CD4-positive, alpha-beta memory T cell (primary cell): ENCODE measurements at regions not wholly inside any gene's neighbourhood (a gene's known extent, or its start where the extent isn't known, plus 50 kb on each side); places are given as distances from the start of the nearest gene placed in this dataset.
"Not testable (repeated sequence)": the region's sequence is repeated elsewhere in the genome, so short reads cannot be mapped to it uniquely, and the experiment has no call there.

Experiments used
- CTCF ChIA-PET: fragments of 350-600 bp; sonication (Branson Sonifier 250); formaldehyde crosslinking; loops from one replicate; lab custom pipeline; 2021; ENCODE audit warnings: inconsistent platforms; ENCODE audit not compliant: partially characterized antibody; lab: Charles Lee
- POLR2A ChIA-PET: fragments of 350-600 bp; sonication (Branson Sonifier 250); formaldehyde crosslinking; loops from one replicate; lab custom pipeline; 2021; ENCODE audit not compliant: partially characterized antibody; lab: Charles Lee
- DNase-seq, 5 donors: peaks; one replicate each; pipeline versions ENCODE4 v3.0.0 to v3.0.0-alpha.2; 2020 to 2022; ENCODE audit warnings: mixed read lengths in 1 of 5
- H3K27ac ChIP-seq: one replicate; pipeline ENCODE4 v1.7.0; 2013; ENCODE audit warnings: low read depth, low read length
- H3K27me3 ChIP-seq: 2 replicates; pipeline ENCODE4 v1.7.0; 2013; ENCODE audit warnings: mild to moderate bottlenecking, low read length, moderate library complexity; ENCODE audit not compliant: insufficient read depth
- H3K36me3 ChIP-seq: 2 replicates; pipeline ENCODE4 v1.7.0; 2013; ENCODE audit warnings: mild to moderate bottlenecking, low read length, moderate library complexity; ENCODE audit not compliant: insufficient read depth
- H3K4me1 ChIP-seq: 2 replicates; pipeline ENCODE4 v1.7.0; 2013; ENCODE audit warnings: mild to moderate bottlenecking, low read length, moderate library complexity; ENCODE audit not compliant: insufficient read depth
- H3K4me3 ChIP-seq, 2 donors: one replicate each; pipeline ENCODE4 v1.7.0; 2013; ENCODE audit warnings: low read length in 2 of 2, mild to moderate bottlenecking in 1 of 2
- H3K9me3 ChIP-seq, 2 donors: one replicate each; pipeline ENCODE4 v1.7.0; 2013; ENCODE audit warnings: low read length in 2 of 2, control low read depth in 1 of 2; ENCODE audit not compliant: control insufficient read depth in 1 of 2
- H3K27ac Mint-ChIP-seq, 7 donors: one replicate each; pipeline ENCODE4 v1.8.0; 2020 to 2021; ENCODE audit warnings: mixed read lengths in 7 of 7, mild to moderate bottlenecking in 6 of 7, inconsistent platforms in 3 of 7, moderate library complexity in 3 of 7
- H3K27me3 Mint-ChIP-seq, 2 donors: one replicate each; pipeline ENCODE4 v1.8.0; 2020 to 2021; ENCODE audit warnings: mixed read lengths in 2 of 2
- H3K36me3 Mint-ChIP-seq, 2 donors: one replicate each; pipeline ENCODE4 v1.8.0; 2020 to 2021; ENCODE audit warnings: mixed read lengths in 2 of 2, inconsistent platforms in 1 of 2, mild to moderate bottlenecking in 1 of 2
- H3K4me1 Mint-ChIP-seq, 4 donors: one replicate each; pipeline ENCODE4 v1.8.0; 2020 to 2021; ENCODE audit warnings: mixed read lengths in 4 of 4, mild to moderate bottlenecking in 1 of 4
- H3K4me3 Mint-ChIP-seq, 8 donors: one replicate each; pipeline ENCODE4 v1.8.0; 2020 to 2021; ENCODE audit warnings: mixed read lengths in 8 of 8, mild to moderate bottlenecking in 7 of 8, moderate library complexity in 6 of 8, inconsistent platforms in 3 of 8
- H3K9me3 Mint-ChIP-seq, 8 donors: one replicate each; pipeline ENCODE4 v1.8.0; 2020 to 2021; ENCODE audit warnings: mixed read lengths in 8 of 8, mild to moderate bottlenecking in 5 of 8, inconsistent platforms in 3 of 8, moderate library complexity in 1 of 8
- intact Hi-C: fragments of 100-400 bp; cut with micrococcal nuclease; formaldehyde crosslinking; loops from one replicate; pipeline ENCODE4 v1.15.1; 2023

DNA sequence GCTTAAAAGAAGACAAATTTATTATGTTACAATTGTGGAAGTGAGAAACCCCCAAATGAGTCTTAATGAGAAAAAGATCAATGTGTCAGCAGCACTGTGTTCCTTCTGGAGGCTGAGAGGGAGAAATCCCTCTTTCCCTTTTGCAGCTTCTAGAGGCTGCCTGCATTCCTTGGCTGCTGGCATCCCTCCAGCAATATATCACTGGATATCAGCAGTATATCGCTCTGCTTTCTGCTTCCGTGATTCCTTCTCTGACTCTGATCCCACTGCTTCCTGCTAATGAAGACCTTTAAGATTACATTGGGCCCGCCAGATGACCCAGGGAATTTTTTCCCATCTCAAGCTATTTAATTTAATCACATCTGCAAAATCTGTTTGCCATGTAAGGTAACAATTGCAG is 1008.0 kb downstream of the RAPGEF2 start:
- no peak overlapping the region for H3K4me3 ChIP-seq
- H3K27ac Mint-ChIP-seq = no peak overlapping the region
- H3K4me1 ChIP-seq = no peaks in the 10 kb centered on the region
- H3K4me1 Mint-ChIP-seq = no peaks in the 10 kb centered on the region
- intact Hi-C loops = no loop called here
- ChIA-PET CTCF (no interaction called here), POLR2A (no interaction called here)
- DNase-seq = no peak
- no peaks in the 10 kb centered on the region for H3K27me3 Mint-ChIP-seq
- no peaks in the 10 kb centered on the region for H3K27me3 ChIP-seq
- peaks cover 3 to 26% (median 13%) of the 10 kb centered on the region in 8 donors for H3K9me3 Mint-ChIP-seq
- no peak overlapping the region for H3K4me3 Mint-ChIP-seq
- H3K36me3 ChIP-seq = no peaks in the 10 kb centered on the region
- H3K27ac ChIP-seq = no peak overlapping the region
- no peaks in the 10 kb centered on the region for H3K36me3 Mint-ChIP-seq
- H3K9me3 ChIP-seq = no peaks in the 10 kb centered on the region

DNA sequence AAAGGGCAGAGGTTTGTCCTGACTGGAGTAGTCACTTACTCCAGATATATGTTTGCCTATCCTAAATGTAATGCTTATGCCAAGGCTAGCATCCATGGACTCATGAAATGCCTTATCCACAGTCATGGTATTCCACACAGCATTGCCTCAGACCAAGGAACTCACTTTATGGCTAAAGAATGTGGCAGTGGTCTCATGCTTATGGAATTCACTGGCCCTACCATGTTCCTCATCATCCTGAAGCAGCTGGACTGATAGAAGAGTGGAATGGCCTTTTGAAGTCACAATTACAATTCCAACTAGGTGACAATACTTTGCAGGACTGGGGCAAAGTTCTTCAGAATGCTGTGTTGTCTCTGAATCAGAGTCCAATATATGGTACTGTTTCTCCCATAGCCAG is 1014.8 kb downstream of the RAPGEF2 start:
- Histone ChIP-seq H3K36me3 (no peaks in the 10 kb centered on the region), H3K4me1 (no peaks in the 10 kb centered on the region), H3K9me3 (no peaks in the 10 kb centered on the region), H3K4me3 (no peak overlapping the region), H3K27ac (no peak overlapping the region), H3K27me3 (no peaks in the 10 kb centered on the region)
- CTCF ChIA-PET = no interaction called here
- H3K27ac Mint-ChIP-seq = no peak overlapping the region
- no peaks in the 10 kb centered on the region for H3K27me3 Mint-ChIP-seq
- H3K36me3 Mint-ChIP-seq = no peaks in the 10 kb centered on the region
- POLR2A ChIA-PET = no interaction called here
- no peak overlapping the region for H3K4me3 Mint-ChIP-seq
- no peaks in the 10 kb centered on the region for H3K4me1 Mint-ChIP-seq
- H3K9me3 Mint-ChIP-seq = peaks cover 0 to 18% (median 14%) of the 10 kb centered on the region in 8 donors
- no peak for DNase-seq
- intact Hi-C loops = no loop called here

DNA sequence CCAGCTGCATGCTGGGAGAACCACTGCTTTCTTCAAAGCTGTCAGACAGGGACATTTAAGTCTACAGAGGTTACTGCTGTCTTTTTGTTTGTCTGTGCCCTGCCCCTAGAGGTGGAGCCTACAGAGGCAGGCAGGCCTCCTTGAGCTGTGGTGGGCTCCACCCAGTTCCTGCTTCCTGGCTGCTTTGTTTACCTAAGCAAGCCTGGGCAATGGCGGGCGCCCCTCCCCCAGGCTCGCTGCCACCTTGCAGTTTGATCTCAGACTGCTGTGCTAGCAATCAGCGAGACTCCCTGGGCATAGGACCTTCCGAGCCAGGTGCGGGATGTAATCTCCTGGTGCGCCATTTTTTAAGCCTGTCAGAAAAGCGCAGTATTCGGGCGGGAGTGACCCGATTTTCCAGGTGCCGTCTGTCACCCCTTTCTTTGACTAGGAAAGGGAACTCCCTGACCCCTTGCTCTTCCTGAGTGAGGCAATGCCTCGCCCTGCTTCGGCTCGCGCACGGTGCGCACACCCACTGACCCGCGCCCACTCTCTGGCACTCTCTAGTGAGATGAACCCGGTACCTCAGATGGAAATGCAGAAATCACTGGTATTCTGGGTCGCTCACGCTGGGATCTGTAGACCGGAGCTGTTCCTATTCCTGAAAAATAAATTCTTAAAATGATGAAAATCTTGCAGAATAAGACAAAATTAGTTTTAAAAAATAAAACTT is 1022.9 kb downstream of the RAPGEF2 start:
- POLR2A ChIA-PET, H3K4me1 ChIP-seq, H3K27me3 Mint-ChIP-seq, H3K9me3 Mint-ChIP-seq, H3K36me3 Mint-ChIP-seq, intact Hi-C loops, H3K4me3 ChIP-seq, H3K36me3 ChIP-seq, H3K9me3 ChIP-seq, H3K27ac Mint-ChIP-seq, H3K27me3 ChIP-seq, CTCF ChIA-PET, H3K27ac ChIP-seq, H3K4me1 Mint-ChIP-seq: not testable (repeated sequence)
- DNase-seq = peak in 2 of 5 donors; percentile 2 to 16
- peak overlapping the region in 3 of 8 donors; percentile 12 to 57 (median 23) for H3K4me3 Mint-ChIP-seq

DNA sequence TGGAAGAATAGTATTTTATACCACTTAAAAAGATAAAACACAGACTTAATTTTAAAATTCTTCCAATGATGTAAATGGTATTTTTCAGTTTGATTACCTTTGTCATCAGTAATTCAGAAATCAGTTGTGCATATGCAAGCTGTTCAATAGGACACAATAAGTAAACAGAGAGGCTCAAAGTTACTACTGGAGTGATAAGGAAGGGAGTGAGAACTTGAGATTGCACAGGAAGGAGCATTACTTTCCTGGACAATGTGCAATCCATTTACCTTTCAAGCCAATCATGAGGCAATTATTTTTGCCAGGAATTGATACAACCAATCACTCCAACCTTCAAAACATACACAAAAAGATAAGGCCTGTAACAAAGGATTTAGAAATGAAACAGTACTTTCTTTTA is 1024.3 kb downstream of the RAPGEF2 start:
- no peaks in the 10 kb centered on the region for H3K9me3 ChIP-seq
- no peaks in the 10 kb centered on the region for H3K36me3 Mint-ChIP-seq
- H3K9me3 Mint-ChIP-seq = peaks cover 0 to 18% (median 8%) of the 10 kb centered on the region in 8 donors
- no peak for DNase-seq
- no peaks in the 10 kb centered on the region for H3K27me3 Mint-ChIP-seq
- H3K4me3 ChIP-seq = no peak overlapping the region
- H3K27ac ChIP-seq = no peak overlapping the region
- H3K27ac Mint-ChIP-seq = no peak overlapping the region
- POLR2A ChIA-PET = no interaction called here
- peaks cover 0 to 6% (median 0%) of the 10 kb centered on the region in 4 donors for H3K4me1 Mint-ChIP-seq
- H3K4me1 ChIP-seq = no peaks in the 10 kb centered on the region
- no peak overlapping the region for H3K4me3 Mint-ChIP-seq
- H3K36me3 ChIP-seq = no peaks in the 10 kb centered on the region
- CTCF ChIA-PET = no interaction called here
- intact Hi-C loops = no loop called here
- no peaks in the 10 kb centered on the region for H3K27me3 ChIP-seq

DNA sequence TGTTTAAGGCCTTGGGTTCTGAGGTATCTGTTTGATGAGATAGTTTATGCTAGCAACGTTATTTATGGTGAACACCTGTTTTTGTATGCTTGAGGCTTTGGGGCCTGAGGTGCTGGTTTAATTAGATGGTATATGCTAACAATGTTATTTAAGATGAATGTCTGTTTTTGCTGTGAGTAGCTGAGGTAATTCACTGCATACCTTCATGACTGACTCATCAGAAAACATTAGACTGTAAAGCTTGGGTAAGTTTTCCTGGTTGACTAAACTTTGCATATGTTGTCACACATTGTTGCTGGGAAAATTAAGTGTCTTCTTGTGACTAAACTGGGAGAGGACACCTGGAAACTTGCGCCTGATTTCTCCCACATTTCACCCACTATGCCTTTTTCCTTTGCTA is 1026.6 kb downstream of the RAPGEF2 start:
- H3K4me3 Mint-ChIP-seq = no peak overlapping the region
- no peaks in the 10 kb centered on the region for H3K27me3 ChIP-seq
- intact Hi-C loops = no loop called here
- H3K36me3 Mint-ChIP-seq = no peaks in the 10 kb centered on the region
- ChIA-PET CTCF (no interaction called here), POLR2A (no interaction called here)
- no peak overlapping the region for H3K27ac ChIP-seq
- H3K27ac Mint-ChIP-seq = no peak overlapping the region
- peaks cover under 1 to 26% (median 18%) of the 10 kb centered on the region in 8 donors for H3K9me3 Mint-ChIP-seq
- H3K27me3 Mint-ChIP-seq = no peaks in the 10 kb centered on the region
- no peak for DNase-seq
- peaks cover 0 to 6% (median 0%) of the 10 kb centered on the region in 4 donors for H3K4me1 Mint-ChIP-seq
- H3K36me3 ChIP-seq = no peaks in the 10 kb centered on the region
- no peak overlapping the region for H3K4me3 ChIP-seq
- H3K4me1 ChIP-seq = no peaks in the 10 kb centered on the region
- no peaks in the 10 kb centered on the region for H3K9me3 ChIP-seq

DNA sequence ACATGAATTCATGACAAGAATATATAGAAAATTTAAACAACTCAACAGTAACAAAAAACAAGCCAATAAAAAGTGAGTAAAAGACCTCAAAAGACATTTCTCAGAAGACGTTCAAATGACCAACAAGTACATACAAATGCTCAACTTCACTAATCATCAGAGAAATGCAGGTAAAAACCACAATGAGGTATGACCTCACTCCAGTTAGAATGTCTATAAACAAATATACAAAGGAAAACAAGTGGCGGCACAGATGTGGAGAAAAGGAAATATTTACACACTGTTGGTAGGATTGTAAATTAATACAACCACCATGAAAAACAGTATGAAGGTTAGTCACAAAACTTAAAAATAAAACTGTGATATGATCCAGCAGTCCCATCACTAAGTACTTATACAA is 1033.1 kb downstream of the RAPGEF2 start:
- POLR2A ChIA-PET = no interaction called here
- H3K9me3 Mint-ChIP-seq = peaks cover 4 to 25% (median 20%) of the 10 kb centered on the region in 8 donors

DNA sequence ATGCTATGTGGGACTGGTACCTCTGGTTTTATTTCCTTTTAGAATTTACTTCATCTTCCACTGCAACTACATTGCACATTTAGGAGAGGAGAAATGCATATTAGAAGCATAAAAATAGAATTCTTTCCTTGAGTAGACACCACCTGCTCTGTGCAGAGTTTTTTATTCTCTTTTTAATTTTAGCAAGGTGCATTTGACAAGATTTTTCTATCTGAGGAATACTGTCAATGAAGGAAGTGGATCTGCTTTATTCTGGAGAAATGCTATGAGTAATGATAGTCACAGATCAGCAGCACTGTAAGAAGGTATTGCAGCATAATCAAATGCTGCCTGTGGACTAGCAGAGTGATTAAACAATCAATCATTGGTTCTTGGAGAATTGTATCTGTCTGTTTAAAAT is 1038.3 kb downstream of the RAPGEF2 start:
- Mint-ChIP-seq H3K27ac (no peak overlapping the region), H3K4me3 (no peak overlapping the region), H3K36me3 (no peaks in the 10 kb centered on the region), H3K9me3 (peaks cover 0 to 9% (median 4%) of the 10 kb centered on the region in 8 donors), H3K4me1 (no peaks in the 10 kb centered on the region), H3K27me3 (no peaks in the 10 kb centered on the region)
- Histone ChIP-seq H3K4me3 (no peak overlapping the region), H3K27me3 (no peaks in the 10 kb centered on the region), H3K9me3 (no peaks in the 10 kb centered on the region), H3K27ac (no peak overlapping the region), H3K36me3 (no peaks in the 10 kb centered on the region), H3K4me1 (no peaks in the 10 kb centered on the region)
- POLR2A ChIA-PET = no interaction called here
- no peak for DNase-seq
- CTCF ChIA-PET = no interaction called here
- intact Hi-C loops = no loop called here

More for the DNA sequence above, 1033.1 kb downstream of the RAPGEF2 start:
- no peaks in the 10 kb centered on the region for H3K27me3 Mint-ChIP-seq
- H3K36me3 ChIP-seq = no peaks in the 10 kb centered on the region
- H3K9me3 ChIP-seq = no peaks in the 10 kb centered on the region
- no peak overlapping the region for H3K4me3 Mint-ChIP-seq
- H3K27ac Mint-ChIP-seq = no peak overlapping the region
- no peaks in the 10 kb centered on the region for H3K36me3 Mint-ChIP-seq
- DNase-seq = no peak
- no peaks in the 10 kb centered on the region for H3K4me1 ChIP-seq
- no peaks in the 10 kb centered on the region for H3K4me1 Mint-ChIP-seq
- CTCF ChIA-PET = no interaction called here
- H3K4me3 ChIP-seq = no peak overlapping the region
- intact Hi-C loops = no loop called here
- H3K27me3 ChIP-seq = no peaks in the 10 kb centered on the region
- no peak overlapping the region for H3K27ac ChIP-seq
